ENCODE measurements at regions not wholly inside any gene's neighbourhood (a gene's known extent, or its start where the extent isn't known, plus 50 kb on each side); places are given as distances from the start of the nearest gene placed in this dataset.

GRCh38 chr7:11237742-11238141, 264.1 kb downstream of the PHF14 start:
- TF ChIP-seq, protein P1, sequence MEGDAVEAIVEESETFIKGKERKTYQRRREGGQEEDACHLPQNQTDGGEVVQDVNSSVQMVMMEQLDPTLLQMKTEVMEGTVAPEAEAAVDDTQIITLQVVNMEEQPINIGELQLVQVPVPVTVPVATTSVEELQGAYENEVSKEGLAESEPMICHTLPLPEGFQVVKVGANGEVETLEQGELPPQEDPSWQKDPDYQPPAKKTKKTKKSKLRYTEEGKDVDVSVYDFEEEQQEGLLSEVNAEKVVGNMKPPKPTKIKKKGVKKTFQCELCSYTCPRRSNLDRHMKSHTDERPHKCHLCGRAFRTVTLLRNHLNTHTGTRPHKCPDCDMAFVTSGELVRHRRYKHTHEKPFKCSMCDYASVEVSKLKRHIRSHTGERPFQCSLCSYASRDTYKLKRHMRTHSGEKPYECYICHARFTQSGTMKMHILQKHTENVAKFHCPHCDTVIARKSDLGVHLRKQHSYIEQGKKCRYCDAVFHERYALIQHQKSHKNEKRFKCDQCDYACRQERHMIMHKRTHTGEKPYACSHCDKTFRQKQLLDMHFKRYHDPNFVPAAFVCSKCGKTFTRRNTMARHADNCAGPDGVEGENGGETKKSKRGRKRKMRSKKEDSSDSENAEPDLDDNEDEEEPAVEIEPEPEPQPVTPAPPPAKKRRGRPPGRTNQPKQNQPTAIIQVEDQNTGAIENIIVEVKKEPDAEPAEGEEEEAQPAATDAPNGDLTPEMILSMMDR (IDR thresholded peaks at IDR 0.05; ENCODE audit: extremely low read depth in 1 of 2, insufficient read depth in 1 of 2, low read depth in 1 of 2, low read length in 2 of 2), result no peak
- no peak for TF ChIP-seq POLR2A (IDR thresholded peaks at IDR 0.05; ENCODE audit: low read depth, low read length)
- no peak for TF ChIP-seq EZH2 (IDR thresholded peaks at IDR 0.05; ENCODE audit: borderline replicate concordance, low read depth, low read length, severe bottlenecking)
- TF ChIP-seq FOS (IDR thresholded peaks at IDR 0.05; ENCODE audit: borderline replicate concordance, insufficient read depth, low read length), result no peak
- no peak for TF ChIP-seq POLR2AphosphoS5 (IDR thresholded peaks at IDR 0.05; ENCODE audit: insufficient read depth, low read depth, low read length)
- no peak for TF ChIP-seq GATA2 (IDR thresholded peaks at IDR 0.05; ENCODE audit: insufficient read depth, insufficient read length, low read depth, low read length)
- TF ChIP-seq, protein P2, sequence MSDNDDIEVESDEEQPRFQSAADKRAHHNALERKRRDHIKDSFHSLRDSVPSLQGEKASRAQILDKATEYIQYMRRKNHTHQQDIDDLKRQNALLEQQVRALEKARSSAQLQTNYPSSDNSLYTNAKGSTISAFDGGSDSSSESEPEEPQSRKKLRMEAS (IDR thresholded peaks at IDR 0.05; ENCODE audit: insufficient read depth, insufficient read length), result no peak
- TF ChIP-seq MYC (IDR thresholded peaks at IDR 0.05; ENCODE audit: low read depth, low read length), result no peak
- no peak for TF ChIP-seq JUN (IDR thresholded peaks at IDR 0.05; ENCODE audit: borderline replicate concordance, insufficient read depth, insufficient read length, low read depth)

Measured in endothelial cell of umbilical vein (primary cell).